ENCODE measurements at regions not wholly inside any gene's neighbourhood (a gene's known extent, or its start where the extent isn't known, plus 50 kb on each side); places are given as distances from the start of the nearest gene placed in this dataset.

- TF ChIP-seq CTCF (conservative IDR thresholded peaks at IDR 0.05): no peak
- no peak for TF ChIP-seq EZH2 (IDR thresholded peaks at IDR 0.05; ENCODE audit: low read depth)
These were observed 84.3 kb downstream of the TEX29 start for GRCh38 chr13:111404746-111405145.

Data from PC-9 (cell line).